GM18505 (cell line): ENCODE measurements at regions not wholly inside any gene's neighbourhood (a gene's known extent, or its start where the extent isn't known, plus 50 kb on each side); places are given as distances from the start of the nearest gene placed in this dataset.

Source experiments
- ATAC-seq: cut with Tn5 transposase; IDR thresholded peaks from one replicate; pipeline ENCODE4 v1.9.1; 2021; ENCODE audit not compliant: unreplicated experiment
- POLR2A ChIP-seq: IDR thresholded peaks from 4 replicates; pipeline ENCODE4 v1.6.1; 2011; ENCODE audit warnings: borderline replicate concordance; ENCODE audit not compliant: insufficient read depth, insufficient read length; ENCODE audit errors: extremely low read depth

GRCh38 chr11:19607656-19608360 is 104.8 kb upstream of the NAV2 start:
- TF ChIP-seq POLR2A, result no peak
- no peak for ATAC-seq

DNA sequence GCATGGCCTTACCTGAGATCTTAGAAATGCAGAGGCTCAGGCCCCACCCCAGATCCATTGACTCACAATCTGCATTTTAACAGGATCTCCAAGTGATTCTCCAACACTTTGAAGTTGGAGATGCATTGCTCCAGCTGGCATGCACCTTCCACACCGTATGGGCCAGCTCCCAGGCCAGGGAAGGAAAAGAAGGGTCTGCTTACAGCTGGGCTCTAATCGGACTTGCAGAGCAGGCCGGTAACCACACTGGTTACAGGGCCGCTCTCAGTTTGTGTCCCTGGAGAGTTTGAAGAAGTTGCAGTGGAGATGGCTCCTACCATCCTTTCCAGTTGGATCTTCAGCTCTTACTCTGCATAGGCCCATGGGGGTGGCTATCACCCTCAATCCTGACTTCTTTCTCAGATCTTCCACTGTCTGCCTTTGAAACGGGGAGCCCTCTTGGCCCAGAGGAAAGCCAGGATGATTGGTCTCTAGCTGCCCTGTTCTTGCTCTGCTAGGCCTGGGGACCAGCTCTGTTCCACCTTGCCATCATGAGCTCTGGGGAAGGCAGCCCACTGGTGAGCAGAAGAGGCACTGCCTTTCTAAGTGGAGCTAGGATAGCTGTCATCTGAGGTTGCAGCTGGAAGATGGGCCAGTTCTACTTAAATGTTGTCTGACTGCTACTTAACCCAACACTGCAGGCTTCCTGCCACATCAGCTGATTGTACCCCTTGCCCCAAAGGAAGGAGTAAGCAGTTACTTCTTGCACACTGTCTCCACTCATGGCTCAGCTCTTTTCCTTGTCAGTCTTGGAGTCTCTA is 105.6 kb upstream of the NAV2 start:
- ATAC-seq, result no peak
- no peak for TF ChIP-seq POLR2A

GRCh38 chr11:19605520-19606371 is 106.9 kb upstream of the NAV2 start:
- TF ChIP-seq POLR2A, result no peak
- no peak for ATAC-seq

- no peak for ATAC-seq
- TF ChIP-seq POLR2A, result no peak
These were observed 107.8 kb upstream of the NAV2 start for GRCh38 chr11:19604679-19605375.

DNA sequence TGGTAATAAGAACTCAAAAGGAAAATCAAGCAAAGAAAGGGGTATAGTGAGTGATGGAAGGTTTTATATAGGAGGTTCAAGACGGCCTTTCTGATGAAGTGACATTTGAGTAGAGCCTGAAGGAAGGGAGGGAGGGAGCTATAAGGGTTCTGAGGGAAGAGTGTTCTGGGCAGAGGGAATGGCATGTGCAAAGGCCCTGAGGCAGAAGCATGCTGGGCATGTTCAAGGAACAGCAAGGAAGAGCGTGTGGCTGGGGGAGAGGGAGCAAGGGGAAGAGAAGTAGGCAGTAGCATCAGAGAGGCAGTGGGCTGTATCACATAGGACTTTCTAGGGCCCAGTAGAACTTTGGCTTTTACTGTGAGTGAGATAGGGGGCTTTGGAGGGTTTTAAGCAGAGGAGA is 108.9 kb upstream of the NAV2 start:
- TF ChIP-seq POLR2A, result no peak
- ATAC-seq, result no peak

DNA sequence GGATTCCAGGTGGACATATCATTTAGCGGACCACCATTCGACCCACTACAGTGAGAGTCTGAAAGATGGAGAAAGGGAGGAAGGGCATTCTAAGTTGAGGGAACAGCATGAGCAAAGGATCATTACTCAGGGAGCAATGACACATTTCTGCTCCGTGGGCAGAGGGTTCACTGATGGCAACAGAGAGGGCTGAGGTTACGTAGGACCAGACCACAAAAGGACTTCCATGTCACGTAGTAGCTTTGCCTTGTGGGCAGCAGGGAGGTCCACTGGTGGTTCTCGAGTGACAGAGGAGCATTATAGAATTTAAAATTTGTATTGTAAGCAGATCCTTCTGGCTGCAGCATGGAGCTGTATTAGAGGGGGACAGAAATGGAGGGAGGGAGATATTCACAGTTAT is 109.7 kb upstream of the NAV2 start:
- ATAC-seq, result no peak
- no peak for TF ChIP-seq POLR2A

- no peak for TF ChIP-seq POLR2A
- ATAC-seq, result no peak
These were observed 110.2 kb upstream of the NAV2 start for GRCh38 chr11:19602406-19602805.

DNA sequence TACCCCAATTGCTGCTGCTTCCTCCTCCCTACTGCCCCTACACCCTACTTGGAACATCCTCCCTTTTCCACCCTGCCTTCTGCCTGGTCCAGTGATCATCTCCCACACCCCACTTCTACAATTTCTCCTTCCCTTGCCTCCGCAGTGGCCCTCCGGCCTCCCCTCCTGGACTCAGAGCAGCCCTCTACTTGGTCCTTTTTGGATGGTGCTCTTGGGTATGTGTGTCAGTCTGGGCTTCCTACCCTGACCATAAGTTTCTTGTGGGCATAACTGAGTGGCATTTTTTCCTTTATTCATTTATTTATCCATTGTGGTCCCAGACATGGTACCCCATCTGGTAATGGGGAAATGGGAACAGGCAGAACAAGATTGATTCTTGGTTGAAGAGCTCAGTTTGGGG is 111.4 kb upstream of the NAV2 start:
- no peak for ATAC-seq
- no peak for TF ChIP-seq POLR2A

- no peak for ATAC-seq
- no peak for TF ChIP-seq POLR2A
These were observed 113.0 kb upstream of the NAV2 start for GRCh38 chr11:19599681-19600080.

GRCh38 chr11:19598876-19599486 is 113.7 kb upstream of the NAV2 start:
- no peak for ATAC-seq
- no peak for TF ChIP-seq POLR2A

- no peak for TF ChIP-seq POLR2A
- no peak for ATAC-seq
These were observed 114.2 kb upstream of the NAV2 start for GRCh38 chr11:19598456-19598855.

- no peak for TF ChIP-seq POLR2A
These were observed 114.8 kb upstream of the NAV2 start for GRCh38 chr11:19597876-19598275.

GRCh38 chr11:19597206-19597605 is 115.4 kb upstream of the NAV2 start:
- TF ChIP-seq POLR2A, result no peak
- no peak for ATAC-seq

More at GRCh38 chr11:19597876-19598275, 114.8 kb upstream of the NAV2 start:
- ATAC-seq, result no peak
